Loucy (cell line): ENCODE measurements at regions not wholly inside any gene's neighbourhood (a gene's known extent, or its start where the extent isn't known, plus 50 kb on each side); places are given as distances from the start of the nearest gene placed in this dataset.

Experiments used
- EZH2phosphoT487 ChIP-seq: fragments of 200-600 bp; IDR thresholded peaks from 2 replicates; pipeline ENCODE4 v1.6.1; 2018; ENCODE audit warnings: antibody characterized with exemption, mild to moderate bottlenecking, moderate library complexity, borderline replicate concordance
- TF ChIP-seq, protein P1 (sequence below): fragments of 200-600 bp; sonication (generic); conservative IDR thresholded peaks from 2 replicates; pipeline ENCODE4 v1.5.1; 2014; ENCODE audit warnings: mild to moderate bottlenecking, antibody characterized with exemption, low read length

DNA sequence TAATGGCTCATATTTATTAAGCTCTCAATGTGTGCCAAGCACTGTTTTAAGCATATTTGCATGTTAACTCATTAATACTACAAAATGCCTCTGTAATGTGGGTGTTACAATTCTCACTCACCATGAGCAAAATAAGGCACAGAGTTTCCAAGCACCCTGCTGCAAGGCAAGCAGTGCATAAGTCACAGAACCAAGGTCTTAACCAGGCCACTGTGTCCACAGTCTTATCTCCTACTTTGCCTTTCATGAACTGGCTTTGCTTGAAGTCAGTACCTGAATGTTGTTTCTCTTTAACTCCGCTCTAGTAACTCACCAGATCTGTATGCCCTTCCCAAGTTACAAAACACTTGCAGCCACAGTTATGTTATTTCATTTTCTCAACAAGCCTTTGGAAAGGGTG, 1372.7 kb downstream of the AACS start:
- TF ChIP-seq, protein P1, sequence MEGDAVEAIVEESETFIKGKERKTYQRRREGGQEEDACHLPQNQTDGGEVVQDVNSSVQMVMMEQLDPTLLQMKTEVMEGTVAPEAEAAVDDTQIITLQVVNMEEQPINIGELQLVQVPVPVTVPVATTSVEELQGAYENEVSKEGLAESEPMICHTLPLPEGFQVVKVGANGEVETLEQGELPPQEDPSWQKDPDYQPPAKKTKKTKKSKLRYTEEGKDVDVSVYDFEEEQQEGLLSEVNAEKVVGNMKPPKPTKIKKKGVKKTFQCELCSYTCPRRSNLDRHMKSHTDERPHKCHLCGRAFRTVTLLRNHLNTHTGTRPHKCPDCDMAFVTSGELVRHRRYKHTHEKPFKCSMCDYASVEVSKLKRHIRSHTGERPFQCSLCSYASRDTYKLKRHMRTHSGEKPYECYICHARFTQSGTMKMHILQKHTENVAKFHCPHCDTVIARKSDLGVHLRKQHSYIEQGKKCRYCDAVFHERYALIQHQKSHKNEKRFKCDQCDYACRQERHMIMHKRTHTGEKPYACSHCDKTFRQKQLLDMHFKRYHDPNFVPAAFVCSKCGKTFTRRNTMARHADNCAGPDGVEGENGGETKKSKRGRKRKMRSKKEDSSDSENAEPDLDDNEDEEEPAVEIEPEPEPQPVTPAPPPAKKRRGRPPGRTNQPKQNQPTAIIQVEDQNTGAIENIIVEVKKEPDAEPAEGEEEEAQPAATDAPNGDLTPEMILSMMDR = no peak
- no peak for TF ChIP-seq EZH2phosphoT487
